Pulmonary artery endothelial cell (primary cell): ENCODE measurements at regions not wholly inside any gene's neighbourhood (a gene's known extent, or its start where the extent isn't known, plus 50 kb on each side); places are given as distances from the start of the nearest gene placed in this dataset.
"Not testable (repeated sequence)": the region's sequence is repeated elsewhere in the genome, so short reads cannot be mapped to it uniquely, and the experiment has no call there.

Source experiments
- DNase-seq: peaks from one replicate; pipeline ENCODE4 v3.0.0-alpha.2; 2011; ENCODE audit warnings: low read depth, low spot score

DNA sequence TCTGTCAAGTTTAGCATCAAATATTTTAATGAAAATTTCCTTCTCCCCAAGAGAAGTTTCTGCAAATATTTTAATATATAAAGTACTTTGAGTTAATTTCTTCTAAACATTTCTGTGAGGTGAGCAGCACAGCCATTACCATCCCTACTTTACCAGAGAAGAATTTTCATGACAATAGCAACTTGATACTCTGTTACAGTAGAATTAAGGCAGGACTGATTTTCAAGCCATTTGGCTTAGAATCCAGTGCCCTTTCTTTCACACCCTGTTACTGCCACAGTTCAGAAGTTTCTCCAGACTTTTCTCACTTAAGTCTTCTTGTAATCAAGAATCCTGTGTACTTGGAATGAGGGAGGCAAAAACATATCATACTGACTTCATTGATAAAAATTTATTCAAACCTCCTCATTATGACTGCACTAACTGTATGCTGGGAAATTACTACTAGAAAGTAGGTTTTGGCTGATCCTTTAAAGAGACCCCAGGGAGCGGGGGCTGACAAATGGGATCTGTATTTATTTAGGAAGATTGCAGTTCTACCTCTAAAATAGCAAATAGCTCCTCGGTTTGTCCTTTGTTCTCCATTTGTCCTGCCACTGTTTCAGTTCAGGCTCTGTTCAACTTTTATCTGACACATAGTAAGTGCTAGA is 557.0 kb upstream of the SGO1 start:
- no peak for DNase-seq

DNA sequence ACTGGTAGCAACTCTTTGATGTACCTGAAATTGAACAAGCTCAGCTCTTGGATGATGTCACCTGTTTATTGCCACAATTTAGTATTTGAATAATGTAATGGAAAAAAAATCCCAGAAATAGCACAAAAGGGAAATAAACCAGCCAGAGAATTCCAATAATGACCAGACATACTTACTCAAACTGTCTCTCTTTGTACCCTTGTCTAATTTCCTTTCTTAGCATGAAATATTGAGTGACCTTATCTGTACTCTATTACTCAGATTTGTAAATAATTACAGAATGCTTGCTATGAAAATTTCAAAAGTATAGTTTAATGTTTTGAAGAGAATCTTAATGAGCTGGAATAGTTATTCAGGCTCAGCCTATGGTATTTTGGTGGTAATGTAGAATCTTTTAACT is 555.4 kb upstream of the SGO1 start:
- no peak for DNase-seq

DNA sequence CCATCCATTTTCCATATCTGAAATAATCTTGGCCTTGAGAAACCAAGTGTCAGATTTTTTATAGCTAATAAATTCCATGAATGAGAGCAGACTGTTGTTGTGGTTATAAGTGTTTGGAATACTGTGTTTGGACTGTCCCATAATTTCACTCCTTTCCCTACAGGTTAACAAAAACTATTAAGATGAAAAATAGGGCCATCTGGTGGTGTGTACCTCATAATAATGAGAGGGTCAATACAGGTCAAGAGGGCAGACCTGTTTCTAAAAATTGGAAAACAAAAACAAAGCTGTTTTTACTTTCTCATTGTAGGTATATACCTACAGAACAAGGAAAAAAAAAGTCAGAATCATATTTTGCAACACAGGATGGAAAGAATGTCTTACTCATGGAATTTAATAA is 553.8 kb upstream of the SGO1 start:
- DNase-seq, result no peak

DNA sequence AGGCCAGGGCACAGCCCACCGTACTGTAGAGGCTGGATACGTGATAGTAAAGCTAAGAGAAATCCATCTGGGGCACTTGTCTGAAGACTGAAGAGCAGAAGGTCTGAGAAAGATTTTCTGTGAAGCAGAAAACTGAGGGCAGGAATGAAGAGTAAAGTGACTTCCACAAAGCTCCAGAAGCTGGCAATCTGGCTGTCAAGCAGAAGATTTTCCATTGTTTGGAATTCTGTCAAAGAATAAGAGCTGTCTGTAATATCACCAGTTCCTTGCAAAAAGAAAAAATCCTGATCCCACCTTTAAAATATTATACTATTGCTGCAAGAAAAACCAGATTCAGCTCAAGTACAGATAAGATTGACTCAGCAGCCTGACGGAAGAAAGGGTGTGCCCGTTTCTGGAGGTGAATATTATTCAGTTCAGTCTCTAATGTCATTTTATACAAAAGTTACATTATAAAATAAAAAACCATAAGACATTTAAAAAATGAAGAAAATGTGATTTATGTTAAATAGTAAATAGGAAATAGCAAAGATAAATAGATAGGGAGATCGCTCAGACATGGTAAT is 550.4 kb upstream of the SGO1 start:
- DNase-seq, result no peak

DNA sequence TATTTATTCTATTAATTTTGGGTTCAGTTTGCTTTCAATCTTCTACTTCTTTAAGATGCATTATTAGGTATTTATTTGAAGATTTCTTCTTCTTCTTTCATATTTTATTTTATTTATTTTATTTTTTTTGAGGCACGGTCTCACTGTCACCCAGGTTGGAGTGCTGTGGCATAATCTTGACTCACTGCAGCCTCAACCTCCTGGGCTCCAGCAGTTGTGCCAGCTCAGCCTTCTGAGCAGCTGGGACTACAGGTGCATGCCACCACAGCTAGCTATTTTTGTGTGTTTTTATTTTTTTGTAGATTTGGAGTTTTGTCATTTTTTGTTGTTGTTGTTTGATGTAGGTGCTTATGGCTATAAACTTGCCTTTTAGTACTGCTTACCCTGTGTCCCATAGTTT is 543.2 kb upstream of the SGO1 start:
- no peak for DNase-seq

DNA sequence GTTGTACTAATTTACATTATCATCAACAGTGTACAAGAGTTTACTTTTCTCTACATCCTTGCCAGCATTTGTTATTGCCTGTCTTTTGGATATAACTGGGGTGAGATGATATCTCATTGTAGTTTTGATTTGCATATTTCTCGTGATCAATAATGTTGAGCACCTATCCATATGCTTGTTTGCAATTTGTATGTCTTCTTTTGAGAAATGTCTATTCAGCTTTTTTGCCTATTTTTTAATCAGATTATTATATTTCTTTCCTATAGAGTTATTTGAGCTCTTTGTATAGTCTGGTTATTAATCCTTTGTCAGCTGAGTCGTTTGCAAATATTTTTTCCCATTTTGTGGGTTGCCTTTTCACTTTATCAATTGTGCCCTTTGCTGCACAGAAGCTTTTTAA is 540.8 kb upstream of the SGO1 start:
- DNase-seq, result no peak

DNA sequence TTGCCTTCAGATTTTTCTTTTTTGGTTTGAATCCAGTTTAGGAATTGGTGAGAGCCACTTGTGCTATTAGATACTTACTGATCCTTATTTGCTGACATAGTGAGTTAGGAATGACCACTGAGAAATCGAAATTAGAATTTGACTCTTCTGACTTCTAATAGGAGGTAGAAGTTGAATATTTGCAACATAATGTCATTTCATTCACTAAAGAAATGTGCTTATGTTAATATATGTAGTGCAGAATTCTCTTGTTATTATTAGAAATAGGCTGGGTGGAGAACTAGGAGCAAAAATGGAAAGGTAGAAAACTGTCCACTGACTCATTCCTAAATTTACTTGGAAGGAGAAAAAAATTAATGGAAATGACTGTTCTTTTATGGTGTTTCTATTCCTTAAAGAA is 538.2 kb upstream of the SGO1 start:
- DNase-seq, result no peak

DNA sequence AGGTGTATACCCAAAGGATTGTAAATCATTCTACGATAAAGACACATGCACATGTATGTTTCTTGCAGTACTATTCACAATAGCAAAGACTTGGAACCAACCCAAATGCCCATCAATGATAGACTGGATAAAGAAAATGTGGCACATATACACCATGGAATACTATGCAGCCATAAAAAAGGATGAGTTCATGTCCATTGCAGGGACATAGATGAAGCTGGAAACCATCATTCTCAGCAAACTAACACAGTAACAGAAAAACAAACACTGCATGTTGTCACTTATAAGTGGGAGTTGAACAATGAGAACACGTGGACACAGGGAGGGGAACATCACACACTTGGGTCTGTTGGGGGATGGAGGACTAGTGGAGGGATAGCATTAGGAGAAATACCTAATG is 530.4 kb upstream of the SGO1 start:
- DNase-seq, result not testable (repeated sequence)

DNA sequence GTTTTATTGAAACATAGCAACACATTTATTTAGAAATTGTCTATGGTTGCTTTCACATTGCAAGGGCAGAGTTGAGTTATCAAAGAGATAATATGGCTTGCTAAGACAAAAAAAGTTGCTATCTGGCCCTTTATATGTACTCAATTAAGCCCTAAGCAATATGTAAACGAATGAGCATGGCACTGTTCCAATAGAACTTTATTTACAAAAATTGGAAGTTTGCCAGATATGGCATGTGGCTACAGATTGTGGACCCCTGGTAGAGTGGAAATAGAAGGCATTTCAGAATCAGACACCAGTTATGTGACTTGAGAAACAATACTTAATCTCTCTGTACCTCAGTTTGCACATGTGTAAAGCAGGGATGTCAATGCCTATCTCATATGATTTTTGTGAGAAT is 515.6 kb upstream of the SGO1 start:
- DNase-seq, result no peak

DNA sequence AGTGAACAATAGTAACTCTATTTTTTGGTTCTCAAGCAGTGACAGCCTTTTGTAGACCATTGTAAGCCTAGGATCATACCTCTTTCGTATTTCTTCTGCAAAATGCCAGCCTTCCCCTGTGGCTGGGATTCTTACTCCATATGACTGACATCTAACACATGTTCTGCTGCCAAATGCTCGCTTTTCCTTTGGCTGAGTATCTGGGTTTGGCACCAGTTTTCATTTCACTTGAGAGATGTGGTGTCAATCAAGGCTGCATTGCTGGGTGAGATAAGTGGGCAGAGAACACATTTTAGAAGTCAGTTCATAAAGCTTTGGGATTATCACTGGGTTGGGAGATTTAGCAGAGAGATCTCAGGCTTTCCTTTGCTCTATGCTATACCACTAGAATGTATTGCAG is 514.7 kb upstream of the SGO1 start:
- no peak for DNase-seq

DNA sequence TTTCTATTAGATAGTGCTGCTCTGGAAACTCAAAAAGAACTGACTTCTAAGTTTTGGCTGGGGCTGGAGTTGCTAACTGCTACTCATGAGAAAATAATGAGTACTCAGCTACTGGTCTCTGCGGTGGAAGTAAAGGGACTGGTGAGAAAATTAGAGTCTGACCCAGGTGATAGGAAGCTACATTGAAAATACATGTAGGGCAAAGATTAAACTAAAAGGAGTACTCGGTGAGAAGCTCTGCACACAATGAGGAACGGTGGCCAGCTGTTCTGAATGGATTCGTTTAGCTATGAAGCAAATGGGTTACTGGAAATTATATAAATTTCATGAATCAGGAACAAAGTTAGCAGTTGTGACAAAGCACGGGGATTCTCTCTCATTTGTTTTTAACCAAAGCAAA is 512.9 kb upstream of the SGO1 start:
- no peak for DNase-seq

DNA sequence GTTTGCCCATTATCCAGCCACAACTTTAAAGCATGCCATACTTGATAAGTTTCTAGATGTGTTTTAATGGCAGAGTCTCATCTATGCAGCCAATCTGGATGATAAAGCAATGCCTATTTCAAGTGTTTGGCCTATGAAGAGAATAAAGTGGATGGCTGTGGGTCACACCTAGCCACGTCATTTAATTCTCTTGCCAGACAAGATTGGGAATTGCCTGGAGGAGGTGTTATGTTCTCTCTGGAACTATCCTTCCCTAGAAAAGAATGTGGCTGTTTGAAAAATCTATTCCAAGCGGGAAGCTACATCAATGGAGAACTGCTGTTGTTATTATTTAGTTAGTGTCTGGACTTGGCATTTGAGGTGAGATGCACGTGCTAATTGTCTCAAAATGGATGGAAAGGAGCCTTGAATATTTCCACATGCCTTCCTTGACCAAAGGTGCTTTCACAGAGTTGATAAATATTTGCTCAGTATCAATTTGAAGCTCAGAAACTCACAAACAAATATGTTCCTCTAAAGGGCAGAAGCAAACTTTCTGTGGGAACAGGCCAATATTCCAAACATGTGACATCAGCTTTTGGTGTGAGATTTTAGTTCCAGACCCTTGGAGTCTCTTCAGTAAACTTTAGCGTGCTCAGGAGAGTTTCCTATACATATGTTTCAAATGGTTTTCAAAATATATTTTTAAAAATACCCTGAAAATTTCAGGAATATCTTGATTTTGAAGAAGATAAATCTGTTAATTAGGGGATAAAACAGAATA is 510.6 kb upstream of the SGO1 start:
- no peak for DNase-seq

DNA sequence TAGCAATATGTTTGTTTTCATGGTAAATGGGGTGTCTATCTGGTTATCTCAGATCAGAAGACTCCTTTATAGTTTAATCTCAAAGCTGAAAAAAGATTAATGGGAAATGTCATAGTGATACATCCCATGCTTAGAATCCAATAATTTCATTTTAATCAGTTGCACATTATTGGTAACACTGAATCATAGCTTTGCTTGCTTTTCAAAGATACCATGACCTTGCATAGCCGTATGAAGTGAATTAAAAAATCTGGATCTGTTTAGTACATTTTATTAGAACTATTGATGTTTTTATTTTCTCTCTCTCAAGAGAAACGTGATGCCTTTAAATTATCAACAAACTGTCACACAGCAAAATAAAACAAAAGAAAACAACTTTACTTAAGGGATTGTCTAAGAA is 506.7 kb upstream of the SGO1 start:
- no peak for DNase-seq

DNA sequence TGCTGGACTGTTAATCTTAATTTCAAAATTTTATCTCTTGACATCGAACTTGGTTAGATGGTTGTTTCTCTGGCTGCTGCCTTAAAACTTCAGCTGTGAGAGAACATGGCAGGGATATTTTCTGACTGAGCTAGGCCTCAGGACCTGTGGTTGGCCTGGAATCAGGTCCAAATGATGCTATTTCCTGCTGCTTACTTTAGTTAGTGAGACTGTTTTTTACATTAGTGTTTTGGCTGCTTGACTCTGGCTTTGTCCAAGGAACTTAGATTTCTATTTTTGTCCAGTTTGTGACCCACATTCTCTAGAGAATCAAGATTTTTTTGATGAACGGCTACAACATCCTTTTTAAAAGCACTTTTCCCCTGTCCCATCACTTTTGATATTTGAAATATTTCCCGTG is 497.9 kb upstream of the SGO1 start:
- DNase-seq, result no peak

DNA sequence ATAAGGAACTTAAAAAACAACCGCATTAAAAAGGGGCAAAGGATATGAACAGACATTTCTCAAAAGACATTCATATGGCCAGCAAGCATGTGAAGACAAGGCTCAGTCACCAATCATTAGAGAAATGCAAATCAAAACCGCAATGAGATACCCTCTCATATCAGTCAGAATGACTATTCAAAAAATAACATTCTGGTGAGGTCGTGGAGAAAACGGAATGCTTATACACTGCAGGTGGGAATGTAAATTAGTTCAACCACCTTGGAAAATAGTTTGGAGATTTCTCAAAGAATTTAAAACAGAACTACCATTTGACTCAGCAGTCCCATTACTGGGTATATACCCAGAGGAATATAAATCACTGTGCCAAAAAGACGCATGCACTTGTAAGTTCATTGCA is 496.6 kb upstream of the SGO1 start:
- no peak for DNase-seq

DNA sequence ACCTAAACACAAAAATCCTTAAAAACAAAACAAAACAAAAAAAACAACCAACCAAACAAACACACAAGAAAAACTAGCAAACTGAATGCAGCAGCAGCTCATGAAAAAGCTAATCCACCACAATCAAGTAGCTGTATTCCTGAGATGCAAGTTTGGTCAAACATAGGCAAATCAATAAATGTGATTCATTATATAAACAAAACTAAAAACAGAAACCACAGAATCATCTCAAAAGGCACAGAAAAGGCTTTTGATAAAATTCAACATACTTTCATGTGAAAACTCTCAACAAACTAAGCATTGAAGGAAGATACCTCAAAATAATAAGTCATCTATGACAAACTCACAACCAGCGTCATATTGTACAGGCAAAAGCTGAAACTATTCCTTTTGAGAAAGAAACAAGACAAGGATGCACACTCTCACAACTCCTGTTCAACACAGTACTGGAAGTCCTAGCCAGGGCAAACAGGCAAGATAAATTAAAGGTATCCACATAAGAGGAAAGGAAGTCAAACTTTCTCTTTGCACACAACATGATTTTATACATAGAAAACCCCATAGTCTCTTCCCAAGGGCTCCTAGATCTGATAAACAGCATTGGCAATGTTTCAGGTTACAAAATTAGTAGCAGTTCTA is 495.1 kb upstream of the SGO1 start:
- no peak for DNase-seq

DNA sequence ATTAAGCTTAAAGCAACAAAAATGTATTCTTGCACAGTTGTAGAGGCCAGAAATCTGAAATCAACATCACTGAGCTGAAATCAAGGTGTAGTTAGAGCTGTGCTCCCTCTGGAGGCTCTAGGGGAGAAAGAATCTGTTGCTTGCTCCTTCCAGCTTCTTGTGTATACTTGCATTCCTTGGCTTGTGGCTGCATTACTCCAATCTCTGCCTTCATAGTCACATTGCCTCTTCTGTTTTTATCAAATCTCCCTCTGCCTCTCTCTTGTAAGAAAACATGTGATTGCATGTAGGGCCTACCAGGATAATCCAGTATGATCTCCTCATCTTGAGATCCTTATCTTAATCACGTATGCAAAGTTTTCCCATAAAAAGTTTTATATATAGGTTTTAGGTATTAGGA is 487.9 kb upstream of the SGO1 start:
- no peak for DNase-seq

DNA sequence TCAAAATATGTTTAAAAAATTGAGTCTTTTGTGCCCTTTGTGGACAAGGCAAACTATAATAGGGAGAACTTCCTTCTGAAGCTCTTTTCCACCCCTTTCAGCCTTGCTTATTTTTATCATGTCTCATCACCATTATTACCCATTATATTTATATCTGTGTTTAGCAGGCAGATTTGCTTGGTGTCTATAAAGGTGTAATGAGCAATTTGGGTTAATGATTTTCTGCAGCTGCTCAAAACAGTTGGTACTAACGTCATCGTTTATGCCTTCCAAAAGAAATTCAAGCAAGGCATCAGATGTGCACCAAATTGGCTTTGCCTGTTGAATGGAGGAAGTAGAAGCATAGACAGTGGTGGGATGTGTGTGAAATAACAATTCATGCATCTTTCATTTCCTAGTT is 483.7 kb upstream of the SGO1 start:
- DNase-seq, result no peak

DNA sequence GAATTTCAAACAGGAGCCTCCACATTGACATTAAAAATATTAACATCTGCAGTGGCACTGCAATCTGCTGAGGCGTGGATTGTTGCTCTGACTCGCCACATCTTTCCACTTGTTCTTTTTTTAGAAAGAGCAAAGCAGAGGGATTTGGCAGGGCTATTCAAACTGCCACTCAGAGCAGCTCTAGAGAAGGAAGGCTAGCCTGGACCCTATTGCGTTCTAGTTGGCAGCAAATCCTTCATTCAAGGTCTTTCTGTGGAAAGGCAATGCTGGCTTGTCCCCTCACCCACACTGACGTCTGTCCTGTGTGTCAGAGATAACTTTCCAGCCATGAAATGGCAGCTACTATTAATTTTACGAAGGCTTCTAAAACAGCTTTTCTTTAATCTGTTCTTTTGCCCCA is 483.2 kb upstream of the SGO1 start:
- DNase-seq, result no peak

DNA sequence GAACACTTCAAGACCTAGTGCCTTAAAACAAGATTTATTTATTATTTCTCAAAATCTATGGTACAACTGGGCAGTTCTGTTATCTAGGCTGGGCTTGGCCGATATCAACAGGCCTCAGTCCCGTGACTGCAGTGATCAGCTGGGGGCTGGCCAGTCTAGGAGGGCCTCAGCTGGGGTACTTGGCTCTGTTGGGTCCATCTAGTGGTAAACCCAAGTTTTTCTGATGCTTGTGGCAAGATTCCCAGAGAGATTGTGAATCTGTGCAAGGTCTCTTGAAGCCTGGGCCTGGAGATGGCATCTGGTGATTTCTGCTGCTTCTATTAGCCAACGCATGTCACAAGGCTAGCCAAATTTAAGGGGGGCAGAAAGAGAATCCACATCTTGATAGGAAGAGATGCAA is 482.4 kb upstream of the SGO1 start:
- DNase-seq, result no peak

DNA sequence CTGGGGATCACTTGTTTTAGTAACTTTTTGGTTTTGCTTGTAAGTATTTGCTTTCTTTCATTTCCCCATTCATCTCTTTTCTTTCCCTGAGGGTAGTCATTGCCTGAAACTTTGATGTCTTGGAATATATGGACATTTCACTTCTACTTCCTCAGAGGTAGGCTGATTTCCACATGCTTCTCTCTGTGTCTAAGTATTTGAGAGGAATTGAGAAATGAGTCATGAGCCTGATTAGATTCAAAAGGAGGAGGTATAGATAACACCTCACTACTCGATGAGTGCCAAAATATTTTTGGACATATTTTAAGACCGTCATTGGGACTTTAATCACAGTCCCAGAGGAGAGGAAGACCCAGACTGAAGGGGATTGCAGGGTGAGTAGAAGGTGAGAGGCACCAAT is 480.1 kb upstream of the SGO1 start:
- no peak for DNase-seq

DNA sequence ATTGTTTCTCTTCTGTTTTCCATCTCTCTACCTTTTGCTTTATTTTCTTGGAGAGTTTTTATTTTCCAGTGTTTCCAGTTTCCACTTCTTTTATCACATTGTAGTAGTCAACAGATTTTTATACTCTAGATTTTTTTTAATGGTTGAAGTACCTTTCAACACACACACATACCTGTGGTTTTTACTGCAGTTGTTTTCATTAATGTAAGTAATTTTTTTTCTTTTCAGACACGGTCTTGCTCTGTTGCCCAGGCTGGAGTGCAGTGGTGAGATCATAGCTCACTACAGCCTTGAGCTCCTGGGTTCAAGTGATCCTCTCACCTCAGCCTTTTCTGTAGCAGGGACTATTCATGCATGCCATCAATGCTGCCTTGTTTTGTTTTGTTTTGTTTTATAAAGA is 472.5 kb upstream of the SGO1 start:
- no peak for DNase-seq

DNA sequence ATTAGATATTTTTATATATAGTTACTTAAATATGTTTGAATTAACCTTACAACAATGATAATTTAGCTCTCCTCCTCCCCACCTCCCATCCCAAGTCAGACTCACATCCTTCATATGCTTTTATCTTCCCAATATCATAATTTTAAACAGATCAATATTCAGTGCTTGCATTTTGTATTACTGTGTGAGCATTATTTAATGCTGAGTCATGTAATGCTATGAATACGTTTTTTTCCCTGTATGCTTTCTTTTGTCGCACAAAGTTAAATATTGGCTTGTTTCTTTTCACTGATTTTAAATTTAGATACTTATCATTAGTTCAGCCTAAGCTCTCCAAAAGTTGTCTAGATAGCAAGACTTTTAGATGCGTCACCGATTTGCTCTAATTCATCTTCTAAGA is 471.6 kb upstream of the SGO1 start:
- DNase-seq, result no peak
